Fibroblast of pulmonary artery (primary cell): ENCODE measurements at regions not wholly inside any gene's neighbourhood (a gene's known extent, or its start where the extent isn't known, plus 50 kb on each side); places are given as distances from the start of the nearest gene placed in this dataset.
"Not testable (repeated sequence)": the region's sequence is repeated elsewhere in the genome, so short reads cannot be mapped to it uniquely, and the experiment has no call there.

ENCODE experiments used
- DNase-seq: peaks from one replicate; pipeline ENCODE4 v3.0.0-alpha.2; 2010; ENCODE audit warnings: low read depth
- H3K4me3 ChIP-seq: replicated peaks from 2 replicates; pipeline ENCODE4 v1.5.1; 2011; ENCODE audit warnings: low read depth, mild to moderate bottlenecking, control low read depth, low read length, moderate library complexity
- CTCF ChIP-seq: IDR thresholded peaks from 2 replicates; pipeline ENCODE4 v1.5.1; 2011; ENCODE audit warnings: mild to moderate bottlenecking, control low read depth, low read length, inconsistent platforms; ENCODE audit errors: missing control alignments

DNA sequence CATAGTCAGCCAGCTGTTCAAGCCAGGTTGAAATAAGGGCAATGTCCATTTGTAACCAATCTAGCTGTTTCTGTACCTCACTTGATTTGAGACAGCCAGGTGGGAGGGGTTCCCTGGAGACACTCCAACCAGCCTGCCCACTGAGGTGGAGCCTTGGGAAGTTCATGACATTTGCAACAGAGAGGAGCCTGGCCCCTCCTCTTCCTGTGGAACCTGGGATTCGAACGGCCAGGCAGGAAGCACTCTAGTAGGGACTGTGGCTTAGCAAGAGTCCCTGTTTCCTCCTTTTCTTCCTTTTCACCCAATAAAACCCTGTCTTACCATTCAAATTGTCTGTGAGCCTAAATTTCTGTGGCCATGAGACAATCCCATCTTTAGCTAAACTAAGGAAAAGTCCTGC, 312.3 kb upstream of the NMUR2 start:
- DNase-seq, result no peak
- no peak overlapping the region for H3K4me3 ChIP-seq
- no peak for TF ChIP-seq CTCF

- TF ChIP-seq CTCF, result no peak
- no peak overlapping the region for H3K4me3 ChIP-seq
- no peak for DNase-seq
Observed at GRCh38 chr5:152723482-152723881, 318.4 kb upstream of the NMUR2 start.

DNA sequence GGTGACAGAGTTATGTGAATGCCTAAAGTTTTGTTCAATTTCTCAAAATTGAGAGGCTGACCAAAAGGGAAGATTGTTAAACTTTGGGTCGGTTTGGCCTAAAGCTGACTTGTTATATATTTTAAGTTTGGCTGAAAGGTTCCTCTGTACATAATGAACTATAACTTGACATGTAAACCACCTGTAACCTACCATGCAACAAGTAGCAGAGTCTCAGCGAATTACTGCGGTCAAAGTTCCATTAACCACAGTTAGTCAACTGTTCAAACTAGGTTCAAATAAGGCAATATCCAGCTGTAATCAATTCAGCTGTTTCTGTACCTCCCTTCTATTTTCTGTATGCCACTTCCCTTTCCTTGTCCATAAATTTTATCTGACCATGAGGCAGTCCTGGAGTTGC, 325.1 kb upstream of the NMUR2 start:
- no peak overlapping the region for H3K4me3 ChIP-seq
- TF ChIP-seq CTCF, result no peak
- no peak for DNase-seq

GRCh38 chr5:152736906-152737305, 331.8 kb upstream of the NMUR2 start:
- no peak overlapping the region for H3K4me3 ChIP-seq
- TF ChIP-seq CTCF, result no peak
- DNase-seq, result no peak

GRCh38 chr5:152739916-152740315, 334.8 kb upstream of the NMUR2 start:
- H3K4me3 ChIP-seq, result no peak overlapping the region
- no peak for DNase-seq
- no peak for TF ChIP-seq CTCF

- DNase-seq, result not testable (repeated sequence)
Observed at GRCh38 chr5:152741126-152741525, 336.0 kb upstream of the NMUR2 start.

GRCh38 chr5:152787709-152788217, 382.7 kb upstream of the NMUR2 start:
- DNase-seq, H3K4me3 ChIP-seq: not testable (repeated sequence)

More at GRCh38 chr5:152741126-152741525, 336.0 kb upstream of the NMUR2 start:
- not testable (repeated sequence) for H3K4me3 ChIP-seq

DNA sequence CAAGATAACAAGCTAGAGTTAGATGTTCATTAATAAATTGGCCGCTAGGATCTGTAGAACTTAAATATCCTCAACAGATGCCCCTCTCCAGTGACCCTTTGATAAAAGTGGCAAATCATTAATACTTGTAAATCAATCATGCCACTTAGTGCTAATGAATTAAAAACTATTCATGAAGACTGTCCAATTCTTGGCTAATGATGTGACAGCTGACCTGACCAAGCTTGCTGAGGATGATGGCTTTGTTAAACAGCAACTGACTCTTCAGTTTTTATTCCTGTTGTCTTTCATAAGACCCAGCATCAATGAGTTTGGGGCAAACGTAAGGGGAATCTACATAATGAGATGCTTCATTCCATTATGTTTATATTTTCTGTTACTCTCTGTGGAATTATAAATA, 396.8 kb upstream of the NMUR2 start:
- no peak overlapping the region for H3K4me3 ChIP-seq
- DNase-seq, result no peak
- TF ChIP-seq CTCF, result no peak
